GM19324 (cell line): ENCODE measurements at regions not wholly inside any gene's neighbourhood (a gene's known extent, or its start where the extent isn't known, plus 50 kb on each side); places are given as distances from the start of the nearest gene placed in this dataset.

Experiments
- ATAC-seq: cut with Tn5 transposase; IDR thresholded peaks from one replicate; pipeline ENCODE4 v1.9.1; 2021; ENCODE audit warnings: mild to moderate bottlenecking, moderate library complexity; ENCODE audit not compliant: unreplicated experiment, low FRiP score

GRCh38 chr6:14831070-14831469, 414.8 kb upstream of the JARID2 start:
- ATAC-seq, result no peak

GRCh38 chr6:14831937-14832336, 413.9 kb upstream of the JARID2 start:
- no peak for ATAC-seq

GRCh38 chr6:14832427-14832826, 413.4 kb upstream of the JARID2 start:
- no peak for ATAC-seq

GRCh38 chr6:14834851-14835530, 410.9 kb upstream of the JARID2 start:
- ATAC-seq, result no peak

GRCh38 chr6:14837435-14837834, 408.4 kb upstream of the JARID2 start:
- no peak for ATAC-seq

GRCh38 chr6:14838133-14838583, 407.7 kb upstream of the JARID2 start:
- ATAC-seq, result no peak

GRCh38 chr6:14841901-14842421, 403.9 kb upstream of the JARID2 start:
- no peak for ATAC-seq

GRCh38 chr6:14844411-14844810, 401.5 kb upstream of the JARID2 start:
- ATAC-seq, result no peak

GRCh38 chr6:14848019-14848418, 397.9 kb upstream of the JARID2 start:
- no peak for ATAC-seq

GRCh38 chr6:14849185-14849584, 396.7 kb upstream of the JARID2 start:
- ATAC-seq, result no peak

GRCh38 chr6:14851281-14851680, 394.6 kb upstream of the JARID2 start:
- no peak for ATAC-seq

GRCh38 chr6:14852375-14852774, 393.5 kb upstream of the JARID2 start:
- ATAC-seq, result no peak

GRCh38 chr6:14856177-14856576, 389.7 kb upstream of the JARID2 start:
- ATAC-seq, result no peak

GRCh38 chr6:14857001-14857400, 388.9 kb upstream of the JARID2 start:
- ATAC-seq, result no peak

GRCh38 chr6:14857501-14857900, 388.4 kb upstream of the JARID2 start:
- ATAC-seq, result no peak

GRCh38 chr6:14858808-14859207, 387.1 kb upstream of the JARID2 start:
- ATAC-seq, result no peak

- ATAC-seq, result no peak
These were observed 385.1 kb upstream of the JARID2 start for GRCh38 chr6:14860774-14861173.

GRCh38 chr6:14861491-14861943, 384.4 kb upstream of the JARID2 start:
- ATAC-seq, result no peak

GRCh38 chr6:14862845-14863244, 383.0 kb upstream of the JARID2 start:
- ATAC-seq, result no peak

- ATAC-seq, result no peak
These were observed 381.7 kb upstream of the JARID2 start for GRCh38 chr6:14863902-14864850.

GRCh38 chr6:14865531-14866100, 380.3 kb upstream of the JARID2 start:
- no peak for ATAC-seq
